HCT116 (cell line): ENCODE measurements at regions not wholly inside any gene's neighbourhood (a gene's known extent, or its start where the extent isn't known, plus 50 kb on each side); places are given as distances from the start of the nearest gene placed in this dataset.

Experiments
- ATAC-seq: fragments of 200-7000 bp; cut with Tn5 transposase; 2 replicates; pipeline ENCODE4 v1.9.1; 2020; ENCODE audit warnings: mild to moderate bottlenecking, moderate library complexity
- BruUV-seq: library from RNA; stranded (reverse); fragments of 400-500 nt; replicated peaks from 2 replicates; lab custom pipeline; 2021; lab: Mats Ljungman, UMichigan
- CTCF ChIA-PET: fragments of 300-600 bp; sonication (Branson Sonifier 250); formaldehyde crosslinking; loops from one replicate; lab custom pipeline; 2021; ENCODE audit warnings: antibody characterized with exemption; lab: Charles Lee
- POLR2A ChIA-PET: fragments of 300-600, 350-600 bp; sonication (Branson Sonifier 250); formaldehyde crosslinking; loops from one replicate; lab custom pipeline; 2021; ENCODE audit warnings: antibody characterized with exemption; lab: Charles Lee
- RAD21 ChIA-PET, 2 experiments: fragments of 300-600 bp; sonication (Branson Sonifier 250); formaldehyde crosslinking; loops; one replicate each; lab custom pipeline; 2023; ENCODE audit warnings: low total read pairs in 2 of 2; ENCODE audit not compliant: uncharacterized antibody in 2 of 2, unreplicated experiment in 2 of 2, low non-redundant PET in 1 of 2; lab: Charles Lee
- DNase-seq: peaks from one replicate; pipeline ENCODE4 v3.0.0-alpha.2; 2010; ENCODE audit warnings: low read depth, low spot score
- H2AFZ ChIP-seq: fragments of 200-600 bp; shearing (Covaris generic), sonication (generic); 2 replicates; pipeline ENCODE4 v1.6.1; 2017; ENCODE audit warnings: low read depth, mixed run types, mixed read lengths, antibody characterized with exemption, low read length; ENCODE audit not compliant: poor library complexity, severe bottlenecking
- H3K27ac ChIP-seq: 2 replicates; pipeline ENCODE4 v1.5.1; 2012; ENCODE audit warnings: low read depth, low read length
- H3K27me3 ChIP-seq: fragments of 200-600 bp; sonication (generic); 2 replicates; pipeline ENCODE4 v1.6.1; 2016; ENCODE audit warnings: mixed run types, low read length, mixed read lengths; ENCODE audit not compliant: insufficient read depth
- H3K36me3 ChIP-seq, 2 experiments: fragments of 200-500 bp in 1 of 2; fragments of 200-600 bp in 1 of 2; sonication (Bioruptor generic) in 1 of 2; sonication (generic) in 1 of 2; 2 replicates each; pipeline versions ENCODE4 v1.5.1 to v1.6.1; 2014 to 2016; ENCODE audit warnings: low read length in 2 of 2, inconsistent platforms in 1 of 2, mixed read lengths in 1 of 2, mixed run types in 1 of 2; ENCODE audit not compliant: insufficient read depth in 2 of 2, control insufficient read depth in 1 of 2
- H3K4me1 ChIP-seq, 2 experiments: fragments of 200-600 bp in 1 of 2; sonication (generic) in 1 of 2; 2 replicates each; pipeline versions ENCODE4 v1.5.1 to v1.6.1; 2012 to 2017; ENCODE audit warnings: low read length in 2 of 2, inconsistent platforms in 1 of 2, mild to moderate bottlenecking in 1 of 2, mixed read lengths in 1 of 2, mixed run types in 1 of 2, moderate library complexity in 1 of 2; ENCODE audit not compliant: insufficient read depth in 2 of 2, control insufficient read depth in 1 of 2
- H3K4me2 ChIP-seq: fragments of 200-600 bp; sonication (generic); 2 replicates; pipeline ENCODE4 v1.6.1; 2017; ENCODE audit warnings: mixed run types, low read length, mixed read lengths
- H3K4me3 ChIP-seq, 2 experiments: fragments of 200-600 bp in 1 of 2; sonication (generic) in 1 of 2; replicated peaks in 1 of 2; 2 replicates each; pipeline ENCODE4 v1.5.1; 2011 to 2016; ENCODE audit warnings: low read length in 2 of 2, control low read depth in 1 of 2, low read depth in 1 of 2, mild to moderate bottlenecking in 1 of 2, mixed read lengths in 1 of 2, mixed run types in 1 of 2
- H3K79me2 ChIP-seq: fragments of 200-600 bp; sonication (generic); 2 replicates; pipeline ENCODE4 v1.6.1; 2017; ENCODE audit warnings: mild to moderate bottlenecking, mixed run types, low read length, moderate library complexity, mixed read lengths; ENCODE audit not compliant: insufficient read depth
- H3K9ac ChIP-seq: fragments of 200-600 bp; sonication (generic); 2 replicates; pipeline ENCODE4 v1.6.1; 2016; ENCODE audit warnings: low read length, mixed read lengths
- H3K9me2 ChIP-seq: fragments of 200-600 bp; sonication (generic), shearing (Covaris generic); 2 replicates; pipeline ENCODE4 v1.6.1; 2017; ENCODE audit warnings: mixed run types, mild to moderate bottlenecking, moderate library complexity; ENCODE audit not compliant: insufficient read depth
- H3K9me3 ChIP-seq, 2 experiments: fragments of 200-500 bp in 1 of 2; fragments of 200-600 bp in 1 of 2; sonication (Bioruptor generic) in 1 of 2; sonication (generic) in 1 of 2; 2 replicates each; pipeline ENCODE4 v1.6.1; 2014 to 2017; ENCODE audit warnings: low read length in 2 of 2, mixed read lengths in 2 of 2, inconsistent platforms in 1 of 2, low read depth in 1 of 2, mild to moderate bottlenecking in 1 of 2, mixed run types in 1 of 2, moderate library complexity in 1 of 2; ENCODE audit not compliant: control insufficient read depth in 1 of 2, insufficient read depth in 1 of 2
- H4K20me1 ChIP-seq: fragments of 200-600 bp; sonication (generic), shearing (Covaris generic); 2 replicates; pipeline ENCODE4 v1.6.1; 2017; ENCODE audit warnings: mixed run types, mild to moderate bottlenecking, moderate library complexity; ENCODE audit not compliant: insufficient read depth
- CBX3 ChIP-seq: IDR thresholded peaks from 2 replicates; pipeline ENCODE4 v1.6.1; 2012; ENCODE audit warnings: low read depth
- CEBPB ChIP-seq: IDR thresholded peaks from 2 replicates; pipeline ENCODE4 v1.6.1; 2012; ENCODE audit warnings: low read depth
- ELF1 ChIP-seq: IDR thresholded peaks from 2 replicates; pipeline ENCODE4 v1.6.1; 2012; ENCODE audit warnings: low read depth, borderline replicate concordance
- POLR2A ChIP-seq: IDR thresholded peaks from 2 replicates; pipeline ENCODE4 v1.7.0; 2011; ENCODE audit warnings: borderline replicate concordance; ENCODE audit not compliant: insufficient read depth, insufficient read length; ENCODE audit errors: extremely low read depth
- POLR2AphosphoS5 ChIP-seq: IDR thresholded peaks from 2 replicates; pipeline ENCODE4 v1.6.1; 2011; ENCODE audit warnings: mild to moderate bottlenecking, low read depth, low read length, moderate library complexity
- ZFX ChIP-seq: fragments of 450-650 bp; IDR thresholded peaks from 2 replicates; pipeline ENCODE4 v1.6.1; 2017
- ZNF274 ChIP-seq: fragments of 200-500 bp; sonication (Bioruptor generic); IDR thresholded peaks from 2 replicates; pipeline ENCODE4 v1.6.1; 2014; ENCODE audit warnings: mild to moderate bottlenecking, low read depth, low read length, inconsistent platforms
- intact Hi-C: fragments of 100-400 bp; cut with micrococcal nuclease; formaldehyde crosslinking; loops from 2 replicates; pipeline ENCODE4 v1.10.0; 2022
- TF ChIP-seq, protein P1 (sequence below): IDR thresholded peaks from 2 replicates; pipeline ENCODE4 v1.6.1; 2011; ENCODE audit warnings: mild to moderate bottlenecking, low read length, moderate library complexity; ENCODE audit not compliant: insufficient replicate concordance; ENCODE audit errors: extremely low read depth

DNA sequence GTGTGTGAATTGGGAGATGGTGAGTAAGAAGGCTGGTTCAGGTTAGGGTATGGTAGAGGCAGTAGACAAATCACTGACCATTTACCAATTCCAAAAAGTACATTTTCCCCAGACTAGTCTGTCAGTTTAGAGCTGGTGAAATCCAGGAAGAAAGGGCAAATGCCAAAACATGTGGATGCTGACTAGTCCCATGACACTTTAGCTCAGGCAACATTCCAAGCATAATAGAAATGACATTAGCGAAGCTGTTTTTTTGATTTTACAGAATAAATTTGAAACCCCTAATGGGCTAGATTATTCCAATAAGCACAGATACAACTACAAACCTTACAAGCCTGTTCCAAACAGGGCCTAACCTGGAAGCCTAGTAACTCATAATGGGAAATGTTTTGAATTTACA is 884.2 kb downstream of the FLRT2 start:
- no peak for DNase-seq
- H3K36me3 ChIP-seq: no peaks in the 10 kb centered on the region
- no peak overlapping the region for H3K27ac ChIP-seq
- ChIA-PET CTCF (no interaction called here), RAD21 (no interaction called here), POLR2A (no interaction called here)
- TF ChIP-seq ZFX (no peak), ELF1 (no peak), POLR2A (no peak), ZNF274 (no peak), CEBPB (no peak)
- TF ChIP-seq, protein P1, sequence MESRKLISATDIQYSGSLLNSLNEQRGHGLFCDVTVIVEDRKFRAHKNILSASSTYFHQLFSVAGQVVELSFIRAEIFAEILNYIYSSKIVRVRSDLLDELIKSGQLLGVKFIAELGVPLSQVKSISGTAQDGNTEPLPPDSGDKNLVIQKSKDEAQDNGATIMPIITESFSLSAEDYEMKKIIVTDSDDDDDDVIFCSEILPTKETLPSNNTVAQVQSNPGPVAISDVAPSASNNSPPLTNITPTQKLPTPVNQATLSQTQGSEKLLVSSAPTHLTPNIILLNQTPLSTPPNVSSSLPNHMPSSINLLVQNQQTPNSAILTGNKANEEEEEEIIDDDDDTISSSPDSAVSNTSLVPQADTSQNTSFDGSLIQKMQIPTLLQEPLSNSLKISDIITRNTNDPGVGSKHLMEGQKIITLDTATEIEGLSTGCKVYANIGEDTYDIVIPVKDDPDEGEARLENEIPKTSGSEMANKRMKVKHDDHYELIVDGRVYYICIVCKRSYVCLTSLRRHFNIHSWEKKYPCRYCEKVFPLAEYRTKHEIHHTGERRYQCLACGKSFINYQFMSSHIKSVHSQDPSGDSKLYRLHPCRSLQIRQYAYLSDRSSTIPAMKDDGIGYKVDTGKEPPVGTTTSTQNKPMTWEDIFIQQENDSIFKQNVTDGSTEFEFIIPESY: no peak
- no peak overlapping the region for H3K4me3 ChIP-seq
- H3K9me2 ChIP-seq: no peaks in the 10 kb centered on the region
- no peak overlapping the region for H3K9ac ChIP-seq
- no peak overlapping the region for H2AFZ ChIP-seq
- peaks cover 6 to 18% of the 10 kb centered on the region in 2 experiments; a peak in 2 of 4 replicates for H3K9me3 ChIP-seq
- BruUV-seq: no TSS peak
- ATAC-seq: no peak
- no peak overlapping the region for H3K4me2 ChIP-seq
- H4K20me1 ChIP-seq: no peaks in the 10 kb centered on the region
- no peaks in the 10 kb centered on the region for H3K79me2 ChIP-seq
- no peaks in the 10 kb centered on the region for H3K27me3 ChIP-seq
- intact Hi-C loops: no loop called here
- H3K4me1 ChIP-seq: no peaks in the 10 kb centered on the region

DNA sequence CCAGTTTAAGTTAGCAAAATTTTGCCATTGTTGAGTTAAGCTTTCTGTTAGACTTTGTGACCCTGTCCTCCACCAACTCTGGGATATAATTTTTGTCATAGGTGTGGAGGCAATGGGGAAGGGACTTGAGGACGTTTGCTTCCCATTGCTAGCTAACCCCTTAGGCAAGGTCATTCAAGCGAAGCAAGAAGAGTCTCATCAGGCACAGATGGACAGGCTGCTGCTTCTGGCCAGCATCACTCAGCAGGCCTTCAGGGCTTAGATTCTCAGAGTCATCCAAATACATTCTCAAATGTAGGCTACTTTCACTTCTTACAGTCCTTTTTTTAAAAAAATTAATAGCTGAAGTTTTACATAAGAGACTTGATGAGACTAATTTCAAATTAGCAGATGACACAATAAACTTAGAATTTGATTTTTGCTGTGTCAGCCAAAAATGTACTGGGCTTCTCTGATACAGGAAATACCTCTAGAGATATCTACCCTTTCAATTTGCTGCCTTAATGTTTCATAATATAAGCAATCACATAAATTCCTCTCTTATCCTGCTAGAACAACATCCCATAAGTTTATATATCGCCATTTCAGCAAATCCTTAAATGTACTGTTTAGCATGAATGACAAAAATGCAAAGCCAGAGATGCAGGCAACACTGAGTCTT is 875.2 kb downstream of the FLRT2 start:
- DNase-seq (no peak), ATAC-seq (no peak)
- Histone ChIP-seq H3K27ac (no peak overlapping the region), H3K9me2 (no peaks in the 10 kb centered on the region), H3K9ac (no peak overlapping the region), H3K4me3 (no peak overlapping the region), H3K27me3 (no peaks in the 10 kb centered on the region), H4K20me1 (no peaks in the 10 kb centered on the region), H3K79me2 (no peaks in the 10 kb centered on the region), H3K36me3 (no peaks in the 10 kb centered on the region), H3K9me3 (peaks cover 0 to 16% of the 10 kb centered on the region in 2 experiments; a peak in 2 of 4 replicates), H3K4me1 (no peaks in the 10 kb centered on the region), H2AFZ (no peak overlapping the region), H3K4me2 (no peak overlapping the region)
- intact Hi-C loops: no loop called here
- no TSS peak for BruUV-seq
- RAD21 ChIA-PET: no interaction called here
- CTCF ChIA-PET: no interaction called here
- POLR2A ChIA-PET: no interaction called here
- TF ChIP-seq POLR2A (no peak), POLR2AphosphoS5 (no peak), CBX3 (no peak)
